Breast epithelium (tissue), 4 donors: ENCODE measurements at regions not wholly inside any gene's neighbourhood (a gene's known extent, or its start where the extent isn't known, plus 50 kb on each side); places are given as distances from the start of the nearest gene placed in this dataset.

Experiments
- DNase-seq, 2 donors: peaks; one replicate each; pipeline ENCODE4 v3.0.0-alpha.2; 2019; ENCODE audit warnings: low spot score in 2 of 2
- H3K27ac ChIP-seq, 2 donors: fragments of 200-600 bp; sonication (generic) in 1 of 2; one replicate each; pipeline ENCODE4 v1.5.1; 2016 to 2019; ENCODE audit warnings: mild to moderate bottlenecking in 1 of 2
- H3K27me3 ChIP-seq, 2 donors: fragments of 200-600 bp; sonication (generic) in 1 of 2; one replicate each; pipeline versions ENCODE4 v1.5.1 to v1.6.0; 2017 to 2019; ENCODE audit warnings: control low read depth in 1 of 2, mild to moderate bottlenecking in 1 of 2
- H3K36me3 ChIP-seq: fragments of 200-600 bp; one replicate; pipeline ENCODE4 v1.5.1; 2019
- H3K4me1 ChIP-seq, 2 donors: fragments of 200-600 bp; sonication (generic); one replicate each; pipeline ENCODE4 v1.5.1; 2016 to 2019; ENCODE audit warnings: control low read depth in 1 of 2
- H3K4me3 ChIP-seq, 3 donors: fragments of 200-600 bp; sonication (generic); 1 replicate in 2 of 3; 2 replicates in 1 of 3; pipeline ENCODE4 v1.5.1; 2016 to 2019; ENCODE audit warnings: mild to moderate bottlenecking in 3 of 3, moderate library complexity in 2 of 3
- H3K9me3 ChIP-seq, 2 donors: fragments of 200-600 bp; sonication (generic) in 1 of 2; one replicate each; pipeline ENCODE4 v1.5.1; 2016 to 2019; ENCODE audit warnings: control low read depth in 1 of 2
- CTCF ChIP-seq, 3 donors: fragments of 450-650 bp; IDR thresholded peaks; one replicate each; pipeline ENCODE4 v1.5.1; 2016 to 2017; ENCODE audit warnings: antibody characterized with exemption in 3 of 3, mild to moderate bottlenecking in 3 of 3, moderate library complexity in 3 of 3
- POLR2A ChIP-seq: fragments of 450-650 bp; IDR thresholded peaks from one replicate; pipeline ENCODE4 v1.6.1; 2016; ENCODE audit warnings: antibody characterized with exemption, mild to moderate bottlenecking, moderate library complexity
- POLR2AphosphoS5 ChIP-seq, 3 donors: sonication (generic); formaldehyde crosslinking; IDR thresholded peaks; one replicate each; pipeline ENCODE4 v1.6.1; 2017; ENCODE audit warnings: antibody characterized with exemption in 3 of 3
- intact Hi-C: fragments of 100-400 bp; cut with DNase I; formaldehyde crosslinking; loops from one replicate; pipeline ENCODE4 v1.15.1; 2023; ENCODE audit warnings: low total_unique reads

- TF ChIP-seq CTCF (IDR thresholded peaks at IDR 0.05) (no peak), POLR2A (no peak), POLR2AphosphoS5 (IDR thresholded peaks at IDR 0.05) (no peak)
- H3K27me3 ChIP-seq = peaks cover 0 to 11% of the 10 kb centered on the region in 2 donors
- no peak for DNase-seq
- H3K27ac ChIP-seq = no peak overlapping the region
- no peaks in the 10 kb centered on the region for H3K4me1 ChIP-seq
- no peaks in the 10 kb centered on the region for H3K36me3 ChIP-seq
- intact Hi-C loops = no loop called here
- H3K9me3 ChIP-seq = peaks cover 5 to 16% of the 10 kb centered on the region in 2 donors
- no peak overlapping the region for H3K4me3 ChIP-seq
These were observed 230.4 kb downstream of the BUD13 start for GRCh38 chr11:116542406-116542805.

- TF ChIP-seq CTCF (IDR thresholded peaks at IDR 0.05) (no peak), POLR2AphosphoS5 (IDR thresholded peaks at IDR 0.05) (no peak), POLR2A (no peak)
- no peak for DNase-seq
- Histone ChIP-seq H3K36me3 (no peaks in the 10 kb centered on the region), H3K27ac (no peak overlapping the region), H3K9me3 (peaks cover 5 to 16% of the 10 kb centered on the region in 2 donors), H3K27me3 (peaks cover 0 to 11% of the 10 kb centered on the region in 2 donors), H3K4me1 (no peaks in the 10 kb centered on the region), H3K4me3 (no peak overlapping the region)
- intact Hi-C loops = no loop called here
These were observed 231.3 kb downstream of the BUD13 start for GRCh38 chr11:116541460-116541859.

GRCh38 chr11:116540645-116541304 is 232.0 kb downstream of the BUD13 start:
- H3K4me1 ChIP-seq = no peaks in the 10 kb centered on the region
- no peak overlapping the region for H3K27ac ChIP-seq
- peaks cover 0 to 17% of the 10 kb centered on the region in 2 donors for H3K27me3 ChIP-seq
- no peaks in the 10 kb centered on the region for H3K36me3 ChIP-seq
- TF ChIP-seq CTCF (IDR thresholded peaks at IDR 0.05) (no peak), POLR2AphosphoS5 (IDR thresholded peaks at IDR 0.05) (no peak), POLR2A (no peak)
- no peak overlapping the region for H3K4me3 ChIP-seq
- intact Hi-C loops = no loop called here
- peaks cover 5 to 16% of the 10 kb centered on the region in 2 donors for H3K9me3 ChIP-seq
- no peak for DNase-seq

- intact Hi-C loops = no loop called here
- Histone ChIP-seq H3K27me3 (peaks cover 0 to 21% of the 10 kb centered on the region in 2 donors), H3K4me1 (no peaks in the 10 kb centered on the region), H3K27ac (no peak overlapping the region), H3K9me3 (peaks cover 5 to 16% of the 10 kb centered on the region in 2 donors), H3K36me3 (no peaks in the 10 kb centered on the region), H3K4me3 (no peak overlapping the region)
- TF ChIP-seq POLR2AphosphoS5 (IDR thresholded peaks at IDR 0.05) (no peak), CTCF (IDR thresholded peaks at IDR 0.05) (no peak), POLR2A (no peak)
- no peak for DNase-seq
These were observed 232.9 kb downstream of the BUD13 start for GRCh38 chr11:116539836-116540418.

GRCh38 chr11:116539211-116539610 is 233.6 kb downstream of the BUD13 start:
- TF ChIP-seq CTCF (IDR thresholded peaks at IDR 0.05) (no peak), POLR2A (no peak), POLR2AphosphoS5 (IDR thresholded peaks at IDR 0.05) (no peak)
- Histone ChIP-seq H3K36me3 (no peaks in the 10 kb centered on the region), H3K4me1 (no peaks in the 10 kb centered on the region), H3K27me3 (peaks cover 0 to 21% of the 10 kb centered on the region in 2 donors), H3K9me3 (peaks cover 5 to 16% of the 10 kb centered on the region in 2 donors), H3K27ac (no peak overlapping the region), H3K4me3 (no peak overlapping the region)
- DNase-seq = no peak
- intact Hi-C loops = no loop called here
